H1 (cell line): ENCODE measurements at regions not wholly inside any gene's neighbourhood (a gene's known extent, or its start where the extent isn't known, plus 50 kb on each side); places are given as distances from the start of the nearest gene placed in this dataset.

ENCODE experiments used
- CHD7 ChIP-seq: fragments of 300-600 bp; sonication (generic); IDR thresholded peaks from 2 replicates; pipeline ENCODE4 v1.7.1; 2012; ENCODE audit warnings: low read length, moderate library complexity, mild to moderate bottlenecking, inconsistent platforms; ENCODE audit not compliant: insufficient replicate concordance
- CREB1 ChIP-seq: IDR thresholded peaks from 2 replicates; pipeline ENCODE4 v1.6.1; 2012; ENCODE audit warnings: inconsistent platforms
- JUND ChIP-seq: IDR thresholded peaks from 2 replicates; pipeline ENCODE4 v1.6.1; 2011; ENCODE audit warnings: mild to moderate bottlenecking, improper control_type of control experiment, low read length
- SIRT6 ChIP-seq: IDR thresholded peaks from one replicate; pipeline ENCODE4 v1.7.1; 2012; ENCODE audit warnings: low read length, inconsistent platforms
- SIX5 ChIP-seq: IDR thresholded peaks from 2 replicates; pipeline ENCODE4 v1.6.1; 2011; ENCODE audit warnings: mild to moderate bottlenecking, low read depth, low read length
- SUZ12 ChIP-seq: fragments of 200-600 bp; sonication (generic); IDR thresholded peaks from 2 replicates; pipeline ENCODE4 v1.6.1; 2012; ENCODE audit warnings: mild to moderate bottlenecking, inconsistent platforms, low read length, moderate library complexity, mixed read lengths
- USF2 ChIP-seq: IDR thresholded peaks from 2 replicates; pipeline ENCODE4 v1.6.1; 2011; ENCODE audit warnings: low read length, improper control_type of control experiment

GRCh38 chr15:96878129-96878528 lies 547.6 kb downstream of the NR2F2 start (continued):
- TF ChIP-seq CHD7 (no peak), USF2 (no peak), SUZ12 (no peak), SIRT6 (no peak), CREB1 (no peak), JUND (no peak), SIX5 (no peak)
